Lower leg skin (tissue), 3 donors: ENCODE measurements at regions not wholly inside any gene's neighbourhood (a gene's known extent, or its start where the extent isn't known, plus 50 kb on each side); places are given as distances from the start of the nearest gene placed in this dataset.

ENCODE experiments used
- POLR2A ChIP-seq, 2 donors: fragments of 450-650 bp; IDR thresholded peaks; one replicate each; pipeline ENCODE4 v1.6.1; 2016 to 2017; ENCODE audit warnings: antibody characterized with exemption in 2 of 2, mild to moderate bottlenecking in 1 of 2, moderate library complexity in 1 of 2
- TF ChIP-seq, protein P1 (sequence below), 3 donors: fragments of 450-650 bp; IDR thresholded peaks; one replicate each; pipeline ENCODE4 v1.5.1; 2016; ENCODE audit warnings: antibody characterized with exemption in 3 of 3, mild to moderate bottlenecking in 3 of 3, moderate library complexity in 2 of 3

DNA sequence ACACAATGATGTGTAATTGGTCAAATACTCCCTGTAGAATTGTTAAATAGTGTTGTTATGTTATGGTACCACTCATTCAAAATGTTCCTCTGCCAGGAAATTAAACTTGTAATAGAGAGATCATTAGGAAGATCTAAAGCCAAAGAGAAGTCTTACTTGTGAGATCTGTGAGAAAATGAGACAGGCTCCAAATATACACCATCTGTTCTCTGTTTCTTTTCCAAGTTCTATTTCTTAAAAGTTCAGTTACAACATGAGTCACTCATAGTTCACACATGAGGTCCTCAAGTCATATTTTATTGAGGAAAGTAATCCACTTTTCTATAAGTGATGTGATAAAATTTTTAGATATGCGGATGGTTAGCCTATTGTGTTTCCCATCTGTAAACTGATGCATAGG, 1038.1 kb upstream of the PRR20A start:
- TF ChIP-seq, protein P1, sequence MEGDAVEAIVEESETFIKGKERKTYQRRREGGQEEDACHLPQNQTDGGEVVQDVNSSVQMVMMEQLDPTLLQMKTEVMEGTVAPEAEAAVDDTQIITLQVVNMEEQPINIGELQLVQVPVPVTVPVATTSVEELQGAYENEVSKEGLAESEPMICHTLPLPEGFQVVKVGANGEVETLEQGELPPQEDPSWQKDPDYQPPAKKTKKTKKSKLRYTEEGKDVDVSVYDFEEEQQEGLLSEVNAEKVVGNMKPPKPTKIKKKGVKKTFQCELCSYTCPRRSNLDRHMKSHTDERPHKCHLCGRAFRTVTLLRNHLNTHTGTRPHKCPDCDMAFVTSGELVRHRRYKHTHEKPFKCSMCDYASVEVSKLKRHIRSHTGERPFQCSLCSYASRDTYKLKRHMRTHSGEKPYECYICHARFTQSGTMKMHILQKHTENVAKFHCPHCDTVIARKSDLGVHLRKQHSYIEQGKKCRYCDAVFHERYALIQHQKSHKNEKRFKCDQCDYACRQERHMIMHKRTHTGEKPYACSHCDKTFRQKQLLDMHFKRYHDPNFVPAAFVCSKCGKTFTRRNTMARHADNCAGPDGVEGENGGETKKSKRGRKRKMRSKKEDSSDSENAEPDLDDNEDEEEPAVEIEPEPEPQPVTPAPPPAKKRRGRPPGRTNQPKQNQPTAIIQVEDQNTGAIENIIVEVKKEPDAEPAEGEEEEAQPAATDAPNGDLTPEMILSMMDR (IDR thresholded peaks at IDR 0.05) = no peak
- no peak for TF ChIP-seq POLR2A (IDR thresholded peaks at IDR 0.05)
